ENCODE measurements at regions not wholly inside any gene's neighbourhood (a gene's known extent, or its start where the extent isn't known, plus 50 kb on each side); places are given as distances from the start of the nearest gene placed in this dataset.

DNA sequence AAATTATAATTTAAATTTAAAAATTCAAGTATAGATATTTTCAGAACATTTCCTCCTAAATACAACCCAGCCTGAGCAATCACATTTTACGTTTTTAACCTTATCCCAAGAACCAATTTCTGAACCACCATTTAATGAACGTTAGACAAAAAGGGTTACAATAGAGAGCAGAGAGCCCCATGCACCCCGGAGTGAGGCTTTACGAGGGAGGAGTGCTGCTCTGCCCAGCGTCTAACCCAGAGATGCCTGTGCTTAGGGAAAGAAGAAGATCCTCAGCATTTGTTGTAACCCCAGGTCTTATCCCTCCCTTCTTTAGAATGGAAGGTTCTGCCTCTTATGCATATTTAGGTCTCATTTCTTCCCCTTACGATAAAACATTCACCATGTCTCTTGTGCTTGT lies 169.1 kb downstream of the ICE1 start:
- no peaks in the 10 kb centered on the region for H3K9me3 ChIP-seq
- in situ Hi-C loops (cut with MboI; ENCODE audit: low pct_ligation_motif_present in 1 of 4, low pct_unique_long_range_greater_than_20kb in 1 of 4, low sequenced_read_pairs in 3 of 4) = no loop called here
- DNase-seq = no peak
- H3K4me1 ChIP-seq = no peaks in the 10 kb centered on the region
- intact Hi-C loops (cut with DNase I; ENCODE audit: low total_unique reads) = no loop called here
- no peak for TF ChIP-seq POLR2AphosphoS5 (IDR thresholded peaks at IDR 0.05)
- TF ChIP-seq POLR2A (IDR thresholded peaks at IDR 0.05) = no peak
- no peak for TF ChIP-seq EP300 (IDR thresholded peaks at IDR 0.05; ENCODE audit: low read depth)
- TF ChIP-seq, protein P1, sequence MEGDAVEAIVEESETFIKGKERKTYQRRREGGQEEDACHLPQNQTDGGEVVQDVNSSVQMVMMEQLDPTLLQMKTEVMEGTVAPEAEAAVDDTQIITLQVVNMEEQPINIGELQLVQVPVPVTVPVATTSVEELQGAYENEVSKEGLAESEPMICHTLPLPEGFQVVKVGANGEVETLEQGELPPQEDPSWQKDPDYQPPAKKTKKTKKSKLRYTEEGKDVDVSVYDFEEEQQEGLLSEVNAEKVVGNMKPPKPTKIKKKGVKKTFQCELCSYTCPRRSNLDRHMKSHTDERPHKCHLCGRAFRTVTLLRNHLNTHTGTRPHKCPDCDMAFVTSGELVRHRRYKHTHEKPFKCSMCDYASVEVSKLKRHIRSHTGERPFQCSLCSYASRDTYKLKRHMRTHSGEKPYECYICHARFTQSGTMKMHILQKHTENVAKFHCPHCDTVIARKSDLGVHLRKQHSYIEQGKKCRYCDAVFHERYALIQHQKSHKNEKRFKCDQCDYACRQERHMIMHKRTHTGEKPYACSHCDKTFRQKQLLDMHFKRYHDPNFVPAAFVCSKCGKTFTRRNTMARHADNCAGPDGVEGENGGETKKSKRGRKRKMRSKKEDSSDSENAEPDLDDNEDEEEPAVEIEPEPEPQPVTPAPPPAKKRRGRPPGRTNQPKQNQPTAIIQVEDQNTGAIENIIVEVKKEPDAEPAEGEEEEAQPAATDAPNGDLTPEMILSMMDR (IDR thresholded peaks at IDR 0.05) = no peak
- 63 to 64% methylated on average over 4 to 6 of the region's 6 CpGs for WGBS, 2 donors (ENCODE audit: low coverage in 1 of 2)
- no peak overlapping the region for H3K4me3 ChIP-seq
- no peaks in the 10 kb centered on the region for H3K27me3 ChIP-seq
- no peak overlapping the region for H3K27ac ChIP-seq
- no peaks in the 10 kb centered on the region for H3K36me3 ChIP-seq

DNA sequence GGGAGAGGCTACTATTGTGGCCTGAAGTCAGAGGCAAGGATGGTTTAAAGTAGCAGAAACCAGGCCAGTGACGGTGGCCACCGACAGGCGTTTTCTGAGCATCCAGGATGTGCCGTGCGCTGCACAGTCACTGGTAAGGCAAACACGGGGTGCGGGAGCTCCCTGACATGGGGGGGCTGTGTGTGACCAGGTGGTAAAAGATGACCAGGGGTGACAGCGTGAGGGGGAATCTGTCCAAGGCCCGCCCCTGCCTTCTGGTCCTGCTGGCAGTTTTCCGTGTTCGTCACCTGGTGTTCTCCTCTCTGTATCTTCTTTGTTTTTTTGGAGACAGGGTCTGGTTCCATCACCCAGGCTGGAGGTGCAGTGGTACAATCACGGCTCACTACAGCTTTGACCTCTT lies 167.4 kb downstream of the ICE1 start:
- Histone ChIP-seq H3K4me1 (no peaks in the 10 kb centered on the region), H3K4me3 (no peak overlapping the region), H3K9me3 (no peaks in the 10 kb centered on the region), H3K27ac (no peak overlapping the region), H3K27me3 (no peaks in the 10 kb centered on the region), H3K36me3 (no peaks in the 10 kb centered on the region)
- intact Hi-C loops (cut with DNase I; ENCODE audit: low total_unique reads) (no loop called here), in situ Hi-C loops (cut with MboI; ENCODE audit: low pct_ligation_motif_present in 1 of 4, low pct_unique_long_range_greater_than_20kb in 1 of 4, low sequenced_read_pairs in 3 of 4) (no loop called here)
- no peak for DNase-seq
- TF ChIP-seq POLR2A (IDR thresholded peaks at IDR 0.05) (no peak), EP300 (IDR thresholded peaks at IDR 0.05; ENCODE audit: low read depth) (no peak), POLR2AphosphoS5 (IDR thresholded peaks at IDR 0.05) (no peak)
- TF ChIP-seq, protein P1 (IDR thresholded peaks at IDR 0.05) = no peak
- 96% methylated on average over 12 of the region's 12 CpGs; no CpG with 5 or more reads in 1 of the 2 donors for WGBS, 2 donors (ENCODE audit: low coverage in 1 of 2)

DNA sequence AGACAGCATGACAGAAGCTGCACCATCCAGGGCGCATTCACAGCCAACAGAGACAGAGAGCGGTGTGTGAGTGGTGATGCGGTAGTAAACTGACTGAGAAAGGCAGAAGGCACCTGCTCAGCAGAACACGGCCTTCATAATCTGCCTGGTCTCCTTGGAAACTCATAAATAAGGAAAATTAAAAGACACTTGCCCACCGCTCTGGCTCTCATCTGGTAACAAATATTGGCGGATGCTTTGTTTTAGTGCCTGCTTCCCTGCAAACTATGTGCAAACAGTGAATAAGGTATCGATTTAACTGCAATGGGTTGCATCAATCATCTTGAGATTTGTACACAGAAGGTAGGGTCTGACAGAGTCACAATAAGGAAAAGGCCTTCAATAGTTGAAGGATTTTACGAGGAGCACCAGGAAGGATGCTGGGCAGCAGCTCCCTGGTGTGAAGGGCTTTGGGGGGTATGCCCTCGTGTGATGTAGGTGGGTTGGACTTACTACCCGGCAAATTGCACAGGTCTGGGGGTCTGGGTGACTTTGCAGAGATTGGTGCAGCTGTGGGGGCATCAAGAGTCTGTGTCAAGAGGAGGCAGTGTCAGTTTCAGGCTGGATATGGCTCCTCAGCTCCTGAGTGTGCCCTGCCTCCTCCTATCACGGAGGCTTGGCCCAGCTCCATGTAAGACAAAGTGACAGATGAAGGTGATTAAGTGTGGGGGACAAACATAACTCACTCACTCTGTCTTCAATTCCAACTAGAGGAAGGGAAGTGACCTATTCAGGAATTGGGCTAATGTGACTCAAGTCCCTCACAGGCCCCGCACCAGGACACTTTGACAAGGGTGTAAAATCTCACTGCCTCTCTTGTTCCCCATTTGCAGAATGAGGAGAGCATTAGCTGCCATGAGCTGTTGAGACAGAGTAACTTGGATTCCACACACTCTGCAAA lies 166.7 kb downstream of the ICE1 start:
- Histone ChIP-seq H3K4me3 (no peak overlapping the region), H3K4me1 (no peaks in the 10 kb centered on the region), H3K9me3 (no peaks in the 10 kb centered on the region), H3K36me3 (no peaks in the 10 kb centered on the region), H3K27ac (no peak overlapping the region), H3K27me3 (no peaks in the 10 kb centered on the region)
- in situ Hi-C loops (cut with MboI; ENCODE audit: low pct_ligation_motif_present in 1 of 4, low pct_unique_long_range_greater_than_20kb in 1 of 4, low sequenced_read_pairs in 3 of 4) (no loop called here), intact Hi-C loops (cut with DNase I; ENCODE audit: low total_unique reads) (no loop called here)
- 74% methylated on average over 5 to 11 of the region's 12 CpGs for WGBS, 2 donors (ENCODE audit: low coverage in 1 of 2)
- TF ChIP-seq POLR2A (IDR thresholded peaks at IDR 0.05) = no peak
- TF ChIP-seq EP300 (IDR thresholded peaks at IDR 0.05; ENCODE audit: low read depth) = no peak
- TF ChIP-seq, protein P1 (IDR thresholded peaks at IDR 0.05) = no peak
- TF ChIP-seq POLR2AphosphoS5 (IDR thresholded peaks at IDR 0.05) = no peak
- no peak for DNase-seq

DNA sequence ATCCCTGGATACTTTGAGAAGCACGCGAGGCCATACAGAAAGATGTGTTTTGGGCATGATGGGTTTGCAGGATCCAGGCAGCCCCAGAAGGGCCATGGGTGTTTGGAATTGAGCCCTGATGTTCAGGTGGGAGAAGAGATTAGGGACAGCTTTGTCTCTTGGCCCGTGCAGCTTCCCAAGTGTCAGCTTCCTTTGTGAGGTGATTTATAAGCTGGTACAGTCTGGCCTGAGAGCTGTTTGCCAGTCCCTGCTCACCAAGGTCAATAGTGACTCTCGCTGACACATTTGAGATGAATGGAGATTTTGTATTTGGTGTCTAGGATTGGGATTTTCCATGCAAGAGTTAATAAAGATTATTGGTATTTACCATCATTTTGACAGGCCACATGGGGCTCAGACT lies 165.9 kb downstream of the ICE1 start:
- Histone ChIP-seq H3K27me3 (no peaks in the 10 kb centered on the region), H3K4me1 (no peaks in the 10 kb centered on the region), H3K27ac (no peak overlapping the region), H3K4me3 (no peak overlapping the region), H3K9me3 (no peaks in the 10 kb centered on the region), H3K36me3 (no peaks in the 10 kb centered on the region)
- 89% methylated on average over 4 of the region's 4 CpGs; no CpG with 5 or more reads in 1 of the 2 donors for WGBS, 2 donors (ENCODE audit: low coverage in 1 of 2)
- in situ Hi-C loops (cut with MboI; ENCODE audit: low pct_ligation_motif_present in 1 of 4, low pct_unique_long_range_greater_than_20kb in 1 of 4, low sequenced_read_pairs in 3 of 4) (no loop called here), intact Hi-C loops (cut with DNase I; ENCODE audit: low total_unique reads) (no loop called here)
- TF ChIP-seq EP300 (IDR thresholded peaks at IDR 0.05; ENCODE audit: low read depth) = no peak
- no peak for TF ChIP-seq POLR2AphosphoS5 (IDR thresholded peaks at IDR 0.05)
- TF ChIP-seq, protein P1 (IDR thresholded peaks at IDR 0.05) = no peak
- no peak for TF ChIP-seq POLR2A (IDR thresholded peaks at IDR 0.05)
- no peak for DNase-seq

Measured in transverse colon (tissue), 4 donors.